NCI-H510A (cell line): ENCODE measurements at regions not wholly inside any gene's neighbourhood (a gene's known extent, or its start where the extent isn't known, plus 50 kb on each side); places are given as distances from the start of the nearest gene placed in this dataset.

Source experiments
- DNase-seq: peaks from one replicate; lab custom pipeline; 2025; lab: John Stamatoyannopoulos, UW

DNA sequence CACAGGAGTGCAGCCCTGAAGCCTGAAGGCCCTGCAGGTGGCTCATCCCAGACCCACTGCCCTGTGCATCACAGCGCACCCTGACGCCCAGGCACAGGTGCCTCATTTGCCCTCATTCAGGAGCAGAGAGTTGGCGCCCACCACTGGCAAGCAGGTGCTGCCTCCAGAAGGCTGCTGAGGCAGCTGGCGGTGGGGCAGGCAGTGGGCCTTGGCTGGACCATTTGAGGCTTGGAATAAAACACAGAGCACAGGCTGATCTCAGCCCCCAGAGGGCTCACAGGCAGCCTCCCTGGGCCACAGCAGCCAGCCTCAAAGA lies 1151.9 kb downstream of the BRD1 start:
- DNase-seq = no peak

- DNase-seq = no peak
These were observed 1152.4 kb downstream of the BRD1 start for GRCh38 chr22:48675141-48675829.

DNA sequence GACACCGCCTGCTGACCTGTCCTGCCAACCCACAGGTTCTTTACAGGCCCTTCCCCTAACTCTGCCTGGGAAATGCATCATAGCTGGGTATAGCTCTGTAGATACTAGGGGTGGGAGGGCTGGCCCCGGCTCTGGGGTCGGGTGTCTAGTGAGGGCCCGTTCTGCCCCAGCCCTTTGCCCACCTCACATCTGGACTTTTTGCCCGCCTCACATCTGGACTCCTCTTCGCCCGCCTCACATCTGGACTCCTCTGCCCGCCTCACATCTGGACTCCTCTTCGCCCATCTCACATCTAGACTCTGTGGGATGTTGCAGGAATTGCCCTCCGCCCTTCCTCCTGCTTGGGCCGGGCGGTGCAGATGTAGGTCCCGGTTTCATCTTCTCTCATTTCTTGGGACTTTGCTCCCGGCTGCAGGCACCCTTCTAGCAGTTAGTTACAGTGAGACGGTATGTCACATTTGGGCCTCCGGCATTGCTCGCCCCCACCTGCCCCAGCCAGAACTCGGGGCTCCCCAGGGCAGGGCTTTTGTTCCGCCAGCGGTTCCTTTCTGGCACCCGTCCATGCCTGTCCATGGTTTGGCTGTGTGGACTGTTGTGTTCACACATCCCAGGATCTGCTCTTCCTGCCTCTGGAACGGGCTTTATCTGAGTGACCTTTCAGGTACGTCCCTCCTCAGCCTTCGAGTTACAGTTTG lies 1153.7 kb downstream of the BRD1 start:
- DNase-seq = no peak

DNA sequence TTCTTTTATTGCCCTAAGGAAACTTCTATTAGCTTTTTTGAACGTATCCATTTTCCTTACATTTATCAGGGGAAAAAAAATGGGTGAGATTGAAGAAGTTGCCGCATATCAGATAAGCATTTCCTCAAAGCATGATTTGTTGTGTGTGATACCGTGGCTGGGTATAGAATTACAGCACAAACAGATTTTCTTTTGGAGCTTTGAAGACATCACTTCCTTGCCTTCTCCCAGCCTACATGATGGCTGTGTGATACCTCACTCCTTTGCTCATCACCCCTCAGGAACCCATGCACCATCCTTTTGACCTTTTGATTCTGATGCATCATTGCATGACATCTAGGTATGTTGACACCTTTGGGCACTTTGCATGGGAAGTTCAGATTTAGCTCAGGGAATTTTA lies 1155.3 kb downstream of the BRD1 start:
- no peak for DNase-seq

GRCh38 chr22:48670731-48671130 lies 1156.9 kb downstream of the BRD1 start:
- DNase-seq = no peak

DNA sequence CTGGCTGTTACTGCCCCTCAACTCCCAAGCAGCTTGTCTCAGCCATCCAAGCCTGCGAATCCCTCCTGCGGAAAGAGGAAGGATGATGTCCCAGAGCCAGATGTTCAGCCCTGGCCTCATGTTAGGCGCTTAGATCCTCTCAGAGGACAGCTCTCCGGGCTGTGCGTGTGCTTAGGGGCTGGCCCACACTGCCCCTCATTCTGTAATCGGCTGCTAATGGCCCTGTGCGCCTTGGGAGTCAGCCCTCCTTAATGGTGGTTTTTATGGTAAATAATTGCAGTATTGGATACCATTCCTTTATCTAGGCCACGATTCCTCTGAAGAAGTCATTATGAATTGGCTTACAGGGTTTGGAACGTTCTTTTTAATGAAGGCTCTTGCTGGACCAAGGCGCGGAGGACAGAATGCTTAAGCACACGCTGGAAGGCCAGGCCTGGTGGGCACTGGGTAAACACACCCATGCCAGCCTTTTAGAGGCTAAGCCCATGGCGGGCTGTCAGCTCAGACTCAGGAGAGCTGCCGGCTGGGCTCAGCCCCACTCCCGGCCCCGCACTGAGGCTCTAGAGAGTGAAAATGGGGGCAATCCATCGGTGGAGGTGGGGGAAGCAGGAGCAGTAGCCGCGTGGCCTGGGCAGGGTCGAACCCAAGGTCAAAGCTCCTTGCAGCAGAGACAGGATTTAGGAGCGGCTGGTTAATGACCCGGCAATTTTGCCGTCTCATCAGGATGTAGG lies 1157.5 kb downstream of the BRD1 start:
- no peak for DNase-seq

DNA sequence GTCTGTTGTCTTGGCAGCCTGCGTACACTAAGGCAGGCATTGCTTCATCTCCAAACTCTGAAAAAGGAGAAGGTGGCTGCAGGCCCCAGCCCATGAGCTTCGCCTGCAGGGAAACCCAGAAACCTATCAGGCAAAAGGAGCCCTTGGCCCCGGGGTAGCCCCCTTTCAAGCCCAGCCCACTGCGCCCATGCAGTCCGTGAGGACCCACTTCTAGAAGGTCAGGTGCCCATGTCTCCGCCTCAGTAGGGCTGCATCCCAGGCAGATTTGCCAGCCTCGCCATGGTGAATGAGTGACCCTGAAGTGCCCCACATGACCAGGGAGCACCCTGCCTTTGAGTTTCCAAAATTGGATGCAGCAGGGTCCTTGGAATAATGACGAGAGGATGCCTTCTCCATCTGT lies 1158.4 kb downstream of the BRD1 start:
- DNase-seq = no peak

GRCh38 chr22:48667289-48667688 lies 1160.4 kb downstream of the BRD1 start:
- DNase-seq = no peak

GRCh38 chr22:48666620-48667019 lies 1161.1 kb downstream of the BRD1 start:
- DNase-seq = no peak

DNA sequence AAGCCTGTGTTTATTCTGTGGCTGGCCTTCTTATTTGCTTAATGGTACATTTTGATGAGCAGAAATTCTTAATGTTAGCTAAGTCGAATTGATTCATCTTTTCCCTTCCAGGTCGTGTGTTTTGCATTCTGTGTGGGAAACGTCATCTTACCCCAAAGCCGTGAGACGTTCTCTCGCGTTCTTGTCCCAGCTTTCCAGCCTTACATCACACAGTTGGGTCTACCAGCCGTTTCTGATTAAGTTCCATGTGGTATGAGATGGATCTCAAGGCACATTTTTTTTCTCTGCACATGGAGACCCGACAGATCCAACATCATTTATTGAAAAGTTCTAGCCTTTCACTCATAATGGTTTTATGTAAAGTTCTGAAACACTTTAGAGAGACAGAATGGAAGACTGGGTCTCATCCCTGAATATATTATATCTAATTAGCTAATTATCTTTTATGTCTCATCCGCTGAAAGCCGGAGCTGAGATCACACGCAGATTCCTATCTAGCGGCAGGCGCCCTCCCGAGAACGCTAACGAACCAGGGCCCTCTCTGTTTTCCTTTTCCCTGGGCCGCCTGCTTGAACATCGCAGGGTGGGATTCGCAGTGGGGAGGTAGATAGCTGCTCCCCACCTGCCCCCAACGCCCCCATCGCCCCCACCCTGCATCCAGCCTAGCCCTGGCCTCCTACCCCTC lies 1162.2 kb downstream of the BRD1 start:
- no peak for DNase-seq

GRCh38 chr22:48664586-48664985 lies 1163.1 kb downstream of the BRD1 start:
- DNase-seq = no peak

DNA sequence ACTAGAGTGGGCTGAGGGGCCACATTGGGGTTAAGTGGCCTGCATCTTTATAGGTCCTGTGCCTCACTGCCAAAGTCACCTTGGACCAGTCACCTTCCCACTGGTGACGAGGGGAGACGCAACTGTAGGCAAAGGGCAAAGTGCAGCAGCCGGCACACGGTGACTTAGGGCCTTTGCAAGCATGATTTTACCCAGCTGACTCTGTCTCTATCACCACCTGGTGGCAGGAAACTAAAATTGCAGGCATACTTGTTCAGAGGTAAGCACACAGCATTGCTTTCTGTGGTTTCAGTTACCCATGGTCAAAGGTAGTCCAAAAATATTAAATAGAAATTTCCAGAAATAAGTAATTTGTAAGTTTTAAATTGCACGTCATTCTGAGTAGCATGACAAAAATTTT lies 1164.4 kb downstream of the BRD1 start:
- no peak for DNase-seq

DNA sequence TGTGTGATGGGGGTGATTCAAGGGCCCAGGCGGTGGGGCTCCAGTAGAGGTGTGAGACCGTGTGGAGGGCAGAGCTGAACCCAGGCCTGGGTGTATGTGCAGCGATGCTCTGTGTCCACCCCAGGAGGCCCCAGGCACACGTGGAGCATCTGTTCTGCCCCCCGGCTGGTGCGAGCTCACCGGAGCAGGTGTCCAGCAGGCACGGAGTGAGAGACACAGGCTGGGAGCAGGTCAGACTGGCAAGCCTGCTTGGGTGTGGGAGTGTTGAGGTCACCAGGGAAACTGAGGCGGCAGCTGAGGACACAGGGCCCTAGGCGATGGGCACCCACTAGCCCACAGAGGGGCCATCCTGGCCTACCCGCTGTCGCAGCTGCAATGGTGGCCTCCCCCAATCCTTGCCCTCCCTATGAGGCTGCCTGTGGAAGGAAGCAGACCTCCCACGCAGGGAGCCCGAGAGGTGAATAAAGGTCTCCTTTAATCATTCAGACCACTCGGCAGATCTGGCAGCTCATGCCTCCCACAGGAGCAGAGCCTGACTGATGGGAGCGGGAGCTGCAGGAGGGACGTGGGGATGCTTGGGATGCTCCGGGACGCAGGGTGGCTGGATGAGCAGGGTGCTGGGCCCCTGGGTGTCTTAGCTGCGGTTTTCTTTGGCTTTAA lies 1165.1 kb downstream of the BRD1 start:
- DNase-seq = no peak

DNA sequence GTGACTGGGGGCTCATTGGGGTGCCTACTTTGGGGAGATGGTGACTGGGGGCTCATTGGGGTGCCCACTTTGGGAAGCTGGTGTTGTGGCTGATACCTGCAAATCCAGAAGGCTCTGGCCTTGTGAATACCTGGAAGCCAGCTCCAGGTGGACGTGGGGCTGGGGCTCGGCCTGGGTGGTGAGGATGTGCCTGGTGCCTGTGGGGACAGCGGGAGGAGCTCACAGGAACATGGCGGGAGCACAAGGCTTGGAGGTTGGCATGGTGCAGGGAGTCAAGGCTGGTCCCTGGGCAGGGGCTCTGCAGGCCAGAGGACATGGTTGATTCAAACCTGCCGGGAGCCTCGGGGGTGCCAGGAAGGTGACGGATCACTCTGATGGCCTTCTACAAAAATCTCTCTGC lies 1165.7 kb downstream of the BRD1 start:
- DNase-seq = no peak

- DNase-seq = no peak
These were observed 1166.6 kb downstream of the BRD1 start for GRCh38 chr22:48660790-48661740.

DNA sequence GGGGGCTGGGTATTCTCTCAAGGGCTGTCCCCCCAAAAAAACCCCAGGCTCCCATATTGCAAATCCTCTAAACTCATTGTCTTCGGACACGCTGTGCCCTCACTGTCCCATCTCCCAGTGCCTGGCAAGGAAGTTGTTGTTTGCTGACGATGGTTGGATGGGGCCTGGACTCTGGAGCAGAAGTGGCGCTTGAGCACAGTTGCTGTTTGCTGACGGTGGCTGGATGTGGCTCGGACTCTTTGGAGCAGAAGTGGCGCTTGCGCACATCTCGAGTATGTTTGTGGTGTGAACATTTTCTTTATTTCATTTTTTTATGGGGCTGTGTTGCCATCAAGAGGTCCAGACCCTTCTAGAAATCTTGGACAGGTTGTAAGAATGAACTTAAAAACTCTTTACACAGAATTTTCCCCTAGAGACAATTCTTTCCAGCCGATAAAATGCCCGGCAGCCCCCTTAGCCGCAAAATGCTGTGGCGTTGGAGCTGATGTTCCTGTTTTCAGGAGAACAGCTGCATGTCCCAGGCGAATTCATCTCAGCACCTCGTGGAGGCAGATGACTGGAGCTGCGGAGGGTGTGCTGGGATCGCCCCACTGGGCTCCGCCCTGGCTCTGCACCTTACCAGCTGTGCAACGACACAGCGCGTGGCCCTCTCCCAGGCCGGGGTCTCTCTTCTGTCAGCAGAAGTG lies 1167.4 kb downstream of the BRD1 start:
- DNase-seq = no peak

DNA sequence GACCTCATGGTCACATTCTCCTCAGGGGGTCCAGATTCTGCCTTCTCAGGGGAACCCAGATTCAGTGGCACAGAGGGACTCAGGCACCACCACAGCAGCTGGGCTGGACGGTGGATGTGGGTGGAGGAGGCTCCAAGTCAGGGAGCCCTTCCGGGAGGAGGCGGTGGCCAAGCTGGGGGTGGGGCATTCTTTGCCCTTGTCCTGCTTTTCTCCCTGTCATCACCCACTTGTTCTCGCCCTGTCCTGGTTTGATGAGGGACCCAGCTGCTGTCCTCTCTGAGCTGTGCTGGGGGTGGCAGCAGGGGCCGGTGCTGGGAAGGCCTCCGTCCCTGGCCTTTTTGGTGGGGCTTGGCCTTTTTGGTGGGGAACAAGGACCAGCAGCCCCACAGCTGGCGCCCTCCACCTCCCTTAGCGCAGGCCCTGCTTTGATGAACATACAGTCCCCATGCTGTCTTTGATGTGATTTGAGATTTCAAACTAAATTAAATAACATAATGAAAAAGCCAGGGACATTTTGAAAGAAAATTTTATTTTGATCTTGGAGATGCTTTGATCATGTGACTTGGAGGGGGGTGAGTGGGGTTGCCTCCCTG lies 1168.2 kb downstream of the BRD1 start:
- peak; percentile 33 for DNase-seq

GRCh38 chr22:48658871-48659270 lies 1168.8 kb downstream of the BRD1 start:
- no peak for DNase-seq

GRCh38 chr22:48658246-48658645 lies 1169.4 kb downstream of the BRD1 start:
- DNase-seq = no peak

DNA sequence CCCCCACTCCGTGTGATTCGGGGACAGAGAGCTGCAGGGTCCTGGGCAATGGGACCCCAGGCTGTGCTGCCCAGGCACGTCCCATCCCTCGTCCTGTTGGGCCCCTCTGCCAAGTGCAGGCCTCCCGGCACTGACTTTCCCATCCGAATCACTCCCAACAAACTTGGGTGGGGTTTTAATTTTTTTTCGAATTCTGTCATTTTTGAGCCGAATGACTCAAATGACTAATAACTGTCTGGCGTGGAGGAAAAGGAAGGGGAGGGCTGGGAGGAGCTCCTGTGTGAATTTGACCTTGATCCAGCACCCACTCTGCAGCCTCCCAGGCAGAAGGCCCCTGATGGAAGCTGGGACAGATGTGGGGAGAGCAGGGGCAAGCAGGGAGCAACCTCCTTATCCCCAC lies 1173.2 kb downstream of the BRD1 start:
- DNase-seq = no peak
